ENCODE measurements at regions not wholly inside any gene's neighbourhood (a gene's known extent, or its start where the extent isn't known, plus 50 kb on each side); places are given as distances from the start of the nearest gene placed in this dataset.

DNA sequence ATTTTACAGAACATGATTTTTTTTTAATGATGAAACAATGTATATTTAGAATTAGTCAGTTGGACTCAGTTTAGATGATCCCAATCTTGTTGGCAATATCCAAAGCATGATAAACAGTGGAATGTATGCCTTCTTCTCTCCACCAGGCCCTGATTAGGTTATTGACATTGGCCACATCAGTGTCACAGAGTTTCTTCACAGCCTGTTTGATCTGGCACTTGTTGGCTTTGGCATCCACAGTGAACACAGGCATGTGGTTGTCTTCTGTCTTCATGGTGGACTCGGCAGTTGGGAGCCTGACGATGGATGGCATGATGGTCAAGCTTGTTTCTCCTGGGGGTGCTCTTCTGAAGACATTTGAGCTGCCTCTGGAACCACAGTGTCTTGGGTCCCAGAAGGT is 317.5 kb downstream of the PMP22 start:
- no peak for DNase-seq (ENCODE audit: low read depth in 2 of 2)

DNA sequence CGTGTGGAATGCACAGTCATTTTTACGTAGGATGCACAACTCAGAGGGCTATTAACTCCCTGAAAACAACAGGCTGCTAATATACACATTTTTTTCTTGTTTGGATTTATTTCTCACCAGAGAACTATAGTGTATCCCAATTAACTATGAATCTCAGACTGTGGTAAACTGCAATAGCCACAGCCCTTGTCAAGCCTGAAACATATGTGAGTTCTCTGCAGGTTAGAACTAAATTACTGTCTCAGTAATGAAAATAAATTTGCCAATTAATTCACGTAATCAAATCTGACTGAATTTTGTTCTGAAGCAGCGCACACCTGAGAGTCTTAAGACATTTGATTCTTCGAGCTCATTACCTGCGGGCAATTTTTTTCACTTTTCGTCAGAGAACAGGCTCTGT is 318.6 kb downstream of the PMP22 start:
- no peak for DNase-seq (ENCODE audit: low read depth in 2 of 2)

DNA sequence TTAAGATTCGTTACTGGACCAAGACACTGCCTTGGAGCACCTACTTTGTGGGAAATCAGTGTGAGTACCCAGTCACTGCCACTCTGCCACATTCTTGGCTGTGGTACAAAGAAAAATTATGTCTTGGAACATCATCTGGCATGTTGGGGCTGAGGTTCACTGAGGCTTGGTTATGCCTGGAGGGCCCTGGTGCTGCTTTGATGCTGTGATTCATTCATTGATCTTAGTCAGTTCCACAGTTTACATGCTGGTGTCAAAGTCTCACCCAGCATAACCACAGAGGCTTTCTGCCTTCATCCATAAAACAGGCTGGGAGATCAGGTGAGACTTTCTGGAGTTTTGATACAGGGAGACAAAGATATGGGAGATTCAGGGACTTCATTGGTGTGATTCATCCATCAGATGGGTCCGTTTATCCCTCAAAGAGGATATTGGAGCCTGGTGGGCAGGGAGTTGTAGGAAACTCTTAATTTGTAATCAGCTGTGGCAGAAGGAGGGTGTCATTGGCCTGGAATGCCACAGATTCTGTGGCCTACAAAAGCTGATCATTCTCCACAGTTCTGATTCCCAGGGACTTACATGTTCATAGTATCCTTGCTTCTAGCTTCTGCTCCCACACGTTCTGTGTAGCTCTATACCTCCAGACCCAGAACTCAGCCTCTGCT is 322.5 kb downstream of the PMP22 start:
- no peak for DNase-seq (ENCODE audit: low read depth in 2 of 2)

DNA sequence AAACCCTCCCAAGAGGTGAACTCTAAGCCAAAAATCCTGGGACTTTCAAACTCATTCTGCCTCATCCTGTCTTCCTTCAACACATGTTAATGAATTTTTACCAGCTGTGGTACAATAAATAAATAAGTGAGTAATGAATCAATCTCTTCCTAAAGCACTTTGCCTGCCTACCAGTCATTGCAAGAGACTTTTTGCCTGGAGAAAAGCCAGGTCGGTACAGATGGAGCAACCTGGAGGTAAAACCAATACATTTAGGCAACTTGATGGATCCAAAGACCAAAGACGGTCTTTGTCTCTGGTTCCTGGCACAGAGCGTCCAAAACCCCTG is 324.2 kb downstream of the PMP22 start:
- no peak for DNase-seq (ENCODE audit: low read depth in 2 of 2)

DNA sequence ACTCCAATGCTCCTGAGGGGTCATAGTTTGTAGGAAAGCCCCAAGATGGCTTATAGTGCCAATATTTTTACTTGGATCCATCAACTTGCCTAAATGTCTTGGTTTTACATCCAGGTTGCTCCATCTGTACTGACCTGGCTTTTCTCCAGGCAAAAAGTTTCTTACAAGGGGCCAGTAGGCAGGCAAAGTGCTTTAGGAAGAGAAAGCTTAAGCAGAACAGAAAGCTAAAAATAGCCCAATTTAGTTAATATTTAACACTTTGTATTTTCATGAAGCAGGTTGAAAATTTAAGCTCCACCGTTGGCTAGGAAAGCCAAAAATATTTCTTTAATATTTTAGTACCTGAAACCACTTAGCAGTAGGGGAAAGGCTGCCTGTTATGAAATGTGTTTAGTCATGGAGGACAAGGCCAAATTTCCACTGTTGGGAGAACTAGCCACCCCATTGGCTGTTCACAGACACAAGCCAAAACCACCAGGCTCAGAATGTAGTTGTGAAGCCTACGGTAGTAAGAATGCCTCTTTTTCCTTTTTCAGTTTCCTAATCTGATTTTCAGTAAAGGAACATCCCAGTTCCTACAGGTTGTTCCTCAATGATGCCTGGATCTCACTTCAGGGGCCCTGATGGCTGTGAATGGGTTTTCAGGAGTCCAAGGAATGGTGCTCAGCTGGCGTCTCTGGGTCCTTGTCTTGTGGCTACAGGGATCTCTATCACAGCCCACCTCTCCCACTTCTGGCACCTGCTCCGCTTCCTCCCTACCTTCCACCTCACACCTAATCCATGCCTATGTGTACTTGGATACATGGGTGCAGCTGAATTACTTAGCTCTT is 324.8 kb downstream of the PMP22 start:
- DNase-seq (ENCODE audit: low read depth in 2 of 2), result no peak

DNA sequence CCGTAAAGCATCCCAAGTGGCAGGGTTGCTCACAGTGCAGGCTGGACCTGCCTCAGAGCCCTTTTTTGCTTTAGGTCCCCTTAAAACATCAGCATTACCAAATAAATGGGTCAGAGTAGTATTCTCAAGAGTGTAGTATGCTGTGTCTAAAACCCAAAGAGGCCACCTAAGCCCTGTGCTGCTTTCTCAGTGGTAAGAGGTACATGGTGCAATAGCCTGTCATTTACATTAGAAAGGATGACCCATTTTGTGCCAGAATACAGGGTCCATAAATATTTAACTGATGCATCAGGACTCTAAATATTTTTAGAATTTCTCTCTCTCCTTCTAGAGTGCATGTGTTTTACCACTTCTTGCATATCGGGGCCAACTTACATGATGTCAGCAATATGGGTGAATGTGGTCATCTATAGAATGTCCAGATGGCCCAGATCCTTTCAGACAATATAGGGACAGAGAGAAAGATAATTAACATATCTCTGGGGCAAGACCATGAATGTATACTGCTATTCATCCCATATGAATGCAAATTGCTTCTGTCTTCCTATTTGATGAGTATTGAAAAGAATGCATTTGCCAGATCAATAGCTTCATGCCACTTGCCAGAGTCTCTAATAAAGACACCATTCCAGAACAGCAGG is 329.2 kb downstream of the PMP22 start:
- no peak for DNase-seq (ENCODE audit: low read depth in 2 of 2)

DNA sequence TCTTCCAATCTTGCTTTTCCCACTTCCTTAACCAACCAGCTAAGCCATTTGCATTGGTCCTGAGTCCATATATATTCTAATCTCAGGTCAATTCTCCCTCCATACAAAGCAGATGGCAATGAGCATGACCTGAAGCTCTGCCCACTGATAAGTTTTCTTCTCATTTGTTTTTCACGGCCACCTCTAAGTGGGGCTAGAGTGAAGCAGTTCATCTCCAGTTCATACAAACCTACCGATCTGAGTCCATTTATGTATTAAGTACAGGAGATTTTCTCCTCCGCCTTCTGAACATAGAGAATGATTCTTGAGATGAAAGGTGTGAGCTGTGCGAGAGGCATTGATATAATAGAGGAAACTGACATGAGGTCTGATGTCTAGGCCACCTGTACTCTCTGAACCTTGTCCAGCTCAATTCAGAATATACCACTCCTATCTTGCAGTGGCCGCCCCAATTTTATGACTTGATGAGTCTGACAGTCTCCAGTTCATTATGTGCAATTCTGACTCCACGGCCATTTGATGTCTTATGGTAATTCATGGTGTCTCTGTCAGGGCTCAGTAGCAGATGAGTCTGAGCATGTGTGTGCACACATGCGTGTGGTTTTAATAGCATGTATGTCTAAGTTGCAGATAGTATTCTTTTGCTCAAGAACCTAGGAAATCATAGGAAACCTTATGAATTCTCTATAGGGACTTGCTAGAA is 329.8 kb downstream of the PMP22 start:
- DNase-seq (ENCODE audit: low read depth in 2 of 2), result no peak

DNA sequence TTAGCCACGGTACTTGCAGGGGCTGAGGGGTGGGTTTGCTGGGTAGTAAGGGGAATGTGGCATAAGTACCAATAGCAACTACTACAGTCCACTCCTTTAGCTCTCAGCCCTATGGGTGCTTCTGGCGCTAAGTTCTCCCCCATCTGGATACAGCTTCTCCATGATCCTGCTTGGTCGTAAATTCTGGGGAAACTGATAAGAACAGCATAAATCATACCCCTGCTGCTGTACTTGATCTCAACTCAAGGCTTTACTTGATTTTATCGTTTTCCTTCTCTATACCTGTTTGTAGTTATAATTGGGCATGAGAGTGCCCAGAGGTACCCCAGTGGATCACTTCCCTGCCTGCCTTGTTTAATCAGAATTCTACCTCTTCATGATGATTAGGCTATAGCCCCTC is 331.4 kb downstream of the PMP22 start:
- no peak for DNase-seq (ENCODE audit: low read depth in 2 of 2)

DNA sequence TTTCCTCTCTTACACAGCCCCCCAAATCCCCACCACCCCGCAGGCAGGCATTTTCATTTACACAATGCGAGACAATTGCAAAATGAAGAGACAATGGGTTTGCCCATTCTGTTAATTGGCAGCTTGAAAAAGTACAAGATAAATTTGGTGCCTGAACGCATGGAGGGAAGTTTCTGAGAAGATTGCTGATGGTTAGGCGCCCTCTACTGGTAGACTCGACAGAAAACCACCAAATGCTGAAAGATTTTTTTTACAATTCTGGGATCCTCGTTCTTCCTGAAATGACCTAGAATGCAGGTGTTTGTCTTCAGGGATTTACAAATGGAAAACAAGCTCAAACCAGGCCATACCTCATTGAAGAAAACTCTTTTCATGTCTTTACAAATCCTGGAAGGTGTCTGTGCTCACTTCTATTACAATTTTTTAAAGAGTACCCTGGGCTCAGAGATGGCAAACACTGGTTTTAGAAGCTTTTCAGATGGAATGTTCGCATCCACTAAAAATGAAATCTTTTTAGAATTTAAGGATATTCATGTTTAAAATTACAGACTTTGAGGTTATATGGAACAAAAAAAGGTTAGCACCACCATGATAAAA is 338.5 kb downstream of the PMP22 start:
- peak; percentile 7 to 48 for DNase-seq (ENCODE audit: low read depth in 2 of 2)

DNA sequence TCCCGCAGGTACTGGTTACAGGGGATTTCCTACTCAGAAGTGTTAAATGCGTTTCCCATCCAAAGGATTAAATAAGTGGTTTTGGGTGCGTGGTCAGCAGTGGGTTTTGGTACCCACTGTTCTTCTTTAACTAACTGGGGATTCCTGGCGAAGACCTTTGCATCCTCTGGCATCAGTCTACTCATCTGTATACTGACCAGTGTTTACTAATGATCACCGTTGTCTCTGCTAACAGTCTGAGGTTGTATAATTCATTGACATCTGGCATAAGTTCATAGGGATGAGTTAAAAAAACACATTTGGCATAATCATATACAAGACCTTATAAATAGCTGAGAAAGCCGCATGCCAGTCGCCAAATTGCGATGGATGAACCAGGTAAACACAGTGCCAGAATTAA is 339.1 kb downstream of the PMP22 start:
- DNase-seq (ENCODE audit: low read depth in 2 of 2), result no peak

DNA sequence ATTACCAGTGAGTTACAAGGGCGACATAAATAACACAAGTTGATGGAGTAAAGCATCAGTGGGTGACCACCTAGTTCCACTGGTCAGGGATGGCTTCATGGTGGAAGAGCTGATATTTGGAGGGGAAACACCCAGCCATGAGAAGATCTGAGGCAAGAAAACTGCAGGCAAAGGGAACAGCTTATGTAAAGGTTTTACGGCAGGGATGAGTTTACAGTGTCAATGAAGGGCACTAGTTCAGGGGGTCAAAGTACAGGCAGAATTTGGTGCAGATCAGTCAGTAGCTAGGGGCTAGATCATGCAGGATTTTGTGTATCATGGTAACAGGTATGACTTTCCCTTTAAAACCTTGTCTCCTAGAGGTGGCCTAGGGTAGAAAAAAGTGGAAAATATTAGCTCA is 339.6 kb downstream of the PMP22 start:
- DNase-seq (ENCODE audit: low read depth in 2 of 2), result no peak

DNA sequence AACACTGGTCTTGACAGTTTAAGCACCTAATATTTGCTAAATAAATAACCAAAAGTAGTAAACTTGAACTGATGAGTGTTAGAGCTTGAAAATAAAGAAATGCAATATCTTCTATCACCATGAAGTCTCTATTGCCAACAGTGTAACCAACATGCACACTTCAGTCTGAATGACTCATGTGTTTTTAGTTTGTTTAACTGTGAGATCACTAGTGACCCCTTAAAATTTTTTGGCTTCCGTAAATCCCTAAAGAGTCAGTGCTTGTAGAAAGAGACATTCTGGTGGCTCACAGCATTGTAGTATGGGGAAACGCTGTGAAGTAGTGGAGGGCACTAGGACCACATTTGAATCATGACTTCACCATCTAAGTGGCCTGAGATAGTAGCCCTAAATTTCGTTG is 341.1 kb downstream of the PMP22 start:
- no peak for DNase-seq (ENCODE audit: low read depth in 2 of 2)

DNA sequence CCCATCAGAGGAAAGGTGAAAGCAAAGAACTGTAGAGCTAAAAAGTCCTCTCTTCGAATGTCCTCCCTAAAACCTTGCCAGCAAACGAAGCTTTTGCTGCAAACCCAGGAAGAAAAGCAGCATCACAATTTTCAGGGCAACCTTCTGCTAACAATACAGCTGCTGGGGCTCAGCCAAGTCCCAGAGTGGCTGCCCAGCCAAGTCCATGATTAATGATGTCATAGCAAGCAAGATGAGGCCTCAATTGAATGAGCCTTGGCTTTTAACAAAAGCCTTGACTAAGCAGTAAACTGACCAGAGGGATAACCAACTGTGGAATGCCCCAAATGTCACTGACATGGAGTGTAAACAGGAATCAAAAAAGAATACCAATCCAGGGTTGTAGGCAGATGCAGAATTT is 342.7 kb downstream of the PMP22 start:
- no peak for DNase-seq (ENCODE audit: low read depth in 2 of 2)

DNA sequence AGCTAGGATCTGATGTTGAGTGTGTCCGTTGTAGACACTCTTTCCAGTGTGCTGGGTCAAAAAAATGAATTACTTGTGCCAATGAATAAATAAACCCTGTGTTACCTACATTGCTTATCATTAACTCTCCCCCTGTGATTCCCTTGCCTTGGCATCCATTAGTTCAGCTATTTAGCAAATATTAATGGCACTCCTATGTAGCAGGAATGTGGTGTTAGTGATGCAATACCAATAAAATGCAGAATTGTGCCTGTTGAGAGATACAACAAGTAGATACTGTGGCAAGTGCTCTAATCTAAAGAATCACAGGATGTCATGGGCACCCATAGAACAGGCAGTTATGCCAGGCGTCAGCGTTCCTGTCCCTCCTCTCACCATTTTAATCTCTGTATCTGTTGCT is 343.2 kb downstream of the PMP22 start:
- no peak for DNase-seq (ENCODE audit: low read depth in 2 of 2)

DNA sequence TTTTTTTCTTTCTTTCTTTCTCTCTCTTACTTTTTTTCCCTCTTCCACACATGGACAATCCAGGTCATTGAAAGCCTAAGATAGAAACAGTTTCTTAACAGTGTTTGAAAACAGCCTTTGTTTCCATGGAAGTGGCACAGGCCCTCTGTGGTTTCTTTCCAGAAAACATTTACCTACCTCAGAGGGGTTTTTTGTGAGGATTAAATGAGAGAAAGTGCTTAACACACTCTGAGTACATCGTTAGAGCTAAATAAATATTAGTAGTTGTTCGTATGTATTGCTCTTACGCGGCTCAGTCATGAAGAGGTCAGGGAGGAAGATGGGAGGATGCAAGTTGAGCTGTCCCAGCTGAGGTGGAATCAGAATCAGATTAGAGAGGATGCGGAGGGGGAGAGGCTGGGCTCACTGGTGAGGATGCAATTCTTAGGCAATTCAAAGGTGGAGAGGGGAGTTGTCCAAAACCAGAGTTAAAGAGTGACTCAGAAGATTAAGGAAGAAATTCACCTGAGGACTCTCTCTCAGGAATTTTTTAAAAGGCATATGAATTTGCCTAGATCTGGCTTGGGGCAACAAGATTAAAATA is 345.4 kb downstream of the PMP22 start:
- DNase-seq (ENCODE audit: low read depth in 2 of 2), result no peak

DNA sequence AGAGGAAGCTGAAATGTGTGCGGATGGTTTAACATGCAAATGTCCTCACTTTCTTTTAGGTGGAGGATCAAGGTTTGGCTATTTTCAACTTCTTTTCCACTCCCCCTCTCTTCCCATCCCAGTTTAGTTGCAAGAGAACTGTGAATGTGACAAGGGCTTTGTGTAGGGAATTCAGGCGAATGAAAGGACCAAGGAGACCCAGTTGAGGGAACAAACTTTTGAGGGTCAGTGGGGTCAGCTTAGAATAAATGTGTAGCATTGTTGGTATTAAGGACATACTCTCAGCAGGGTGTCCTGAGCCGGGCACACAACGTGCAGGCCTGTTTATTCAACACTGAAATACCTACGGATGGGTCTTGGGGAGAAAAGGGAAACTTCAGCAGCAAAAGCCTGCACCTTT is 346.0 kb downstream of the PMP22 start:
- no peak for DNase-seq (ENCODE audit: low read depth in 2 of 2)

DNA sequence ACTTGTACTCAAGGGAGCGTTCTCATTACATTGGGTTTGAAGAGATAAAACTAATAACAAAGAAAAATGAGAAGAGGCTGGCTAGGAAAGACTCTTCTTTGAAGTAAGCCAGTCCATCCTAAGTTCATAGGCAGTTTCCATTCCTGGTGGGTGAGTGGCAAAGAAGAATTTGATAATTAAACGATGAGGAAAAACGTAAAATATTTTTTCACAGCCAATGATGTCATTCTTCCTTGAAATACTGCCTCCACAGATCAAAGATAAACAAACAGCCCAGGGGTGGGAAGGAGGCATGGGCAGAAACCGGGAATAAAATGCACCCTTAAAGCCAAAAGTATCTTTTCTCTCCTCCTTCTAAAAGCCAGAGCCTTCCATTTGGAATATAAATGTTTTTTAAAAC is 346.6 kb downstream of the PMP22 start:
- no peak for DNase-seq (ENCODE audit: low read depth in 2 of 2)

DNA sequence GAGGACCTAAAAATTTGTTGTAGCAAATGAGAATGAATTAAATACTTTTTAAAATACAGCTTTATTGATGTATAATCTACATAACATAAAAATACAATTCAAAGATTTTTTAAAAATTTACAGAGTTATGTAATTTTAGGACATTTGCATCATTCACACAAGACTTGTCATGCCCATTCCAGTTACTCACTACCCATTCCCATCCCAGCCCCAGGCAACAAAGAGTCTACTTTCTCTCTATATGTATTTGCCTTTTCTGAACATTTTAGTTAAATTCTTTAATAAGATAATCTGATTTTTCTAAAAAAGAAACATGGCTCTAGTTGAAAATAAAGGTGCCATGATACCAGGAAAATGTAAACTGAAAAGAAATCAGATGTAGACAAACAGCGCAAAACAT is 354.2 kb downstream of the PMP22 start:
- no peak for DNase-seq (ENCODE audit: low read depth in 2 of 2)

DNA sequence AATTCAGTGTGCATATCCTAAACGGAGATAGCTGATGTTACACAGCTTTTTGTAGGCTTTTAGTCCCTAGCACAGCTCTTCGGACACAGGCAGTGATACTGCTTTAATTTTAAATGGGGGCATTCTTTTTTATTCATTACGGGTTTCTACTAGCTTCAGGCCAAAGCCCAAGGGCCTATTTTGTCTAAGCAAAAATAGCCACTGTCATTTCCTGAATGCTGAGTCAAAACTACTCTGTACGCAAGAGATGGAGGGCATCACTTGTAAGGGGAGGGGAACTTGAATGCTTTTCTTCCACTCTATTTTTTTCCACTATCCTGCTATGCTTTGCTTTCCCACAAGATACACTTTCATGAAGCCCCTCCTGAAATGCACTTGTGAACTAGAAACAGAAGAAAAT is 360.7 kb downstream of the PMP22 start:
- DNase-seq (ENCODE audit: low read depth in 2 of 2), result no peak

DNA sequence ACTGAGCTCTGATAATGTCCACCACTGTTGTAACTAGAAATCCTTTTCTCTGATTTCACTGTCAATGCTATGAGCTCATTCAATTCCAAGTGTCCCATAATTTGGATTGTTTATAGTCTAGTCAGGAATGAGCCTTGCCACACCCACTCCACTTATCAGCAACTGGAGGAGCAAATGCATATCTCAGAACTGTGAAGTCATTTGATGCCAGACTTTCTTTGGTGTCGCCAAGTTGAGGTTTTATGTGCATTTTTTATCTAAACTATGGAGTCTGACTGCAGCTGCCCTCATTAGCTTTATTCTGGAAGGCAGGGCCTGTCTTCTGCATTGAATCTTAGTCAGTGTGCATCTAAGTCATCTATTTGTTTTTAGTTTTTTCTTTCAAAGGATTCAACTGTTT is 361.3 kb downstream of the PMP22 start:
- no peak for DNase-seq (ENCODE audit: low read depth in 2 of 2)

DNA sequence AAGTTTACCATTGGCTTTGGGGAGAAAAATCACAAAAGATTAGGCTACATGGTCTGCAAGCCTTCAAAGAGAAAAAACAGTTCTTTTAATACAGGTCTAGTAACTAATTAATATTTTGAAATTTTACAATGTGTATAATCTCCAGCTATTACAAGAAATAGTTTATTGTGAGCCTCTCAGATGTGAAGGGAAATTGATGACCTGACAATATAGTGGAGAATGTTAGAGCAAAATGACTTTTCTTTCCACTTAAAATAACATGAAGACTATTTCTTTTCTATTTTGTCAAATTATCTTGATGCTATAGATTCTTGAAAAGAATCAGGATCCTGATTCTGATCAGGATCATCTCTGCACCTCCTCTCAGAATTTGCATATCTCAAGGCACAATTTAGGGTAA is 362.3 kb downstream of the PMP22 start:
- DNase-seq (ENCODE audit: low read depth in 2 of 2), result no peak

DNA sequence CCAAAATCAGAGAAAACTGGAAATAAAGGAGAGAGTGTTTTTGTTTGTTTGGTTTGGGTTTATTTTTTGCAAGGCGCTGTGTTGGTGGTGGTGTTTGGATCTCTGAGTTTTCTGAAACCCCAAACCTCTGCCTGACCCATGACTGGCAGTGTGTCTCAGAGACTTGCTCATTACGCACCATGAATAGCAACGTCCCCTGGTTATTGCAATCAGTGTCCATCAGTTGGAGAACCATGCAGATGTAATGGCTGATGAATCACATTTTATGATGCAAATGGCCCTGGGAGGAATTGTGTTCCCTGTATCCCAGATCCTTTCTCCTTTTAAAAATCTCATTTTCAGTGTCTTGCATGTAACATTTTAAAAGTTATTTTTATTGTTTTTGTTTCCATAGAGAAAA is 362.8 kb downstream of the PMP22 start:
- DNase-seq (ENCODE audit: low read depth in 2 of 2), result no peak
